K562 (cell line): ENCODE measurements at regions not wholly inside any gene's neighbourhood (a gene's known extent, or its start where the extent isn't known, plus 50 kb on each side); places are given as distances from the start of the nearest gene placed in this dataset.

Source experiments
- ARID1B ChIP-seq: fragments of 450-650 bp; IDR thresholded peaks from 2 replicates; pipeline ENCODE4 v1.6.1; 2016; ENCODE audit warnings: antibody characterized with exemption, mild to moderate bottlenecking, inconsistent platforms
- CBFA2T2 ChIP-seq: fragments of 450-650 bp; conservative IDR thresholded peaks from 2 replicates; pipeline ENCODE4 v1.6.1; 2017; ENCODE audit warnings: mild to moderate bottlenecking
- CBFA2T3 ChIP-seq: fragments of 450-650 bp; IDR thresholded peaks from 2 replicates; pipeline ENCODE4 v1.6.1; 2017
- GATA2 ChIP-seq: sonication (generic); formaldehyde crosslinking; IDR thresholded peaks from 2 replicates; pipeline ENCODE4 v1.4.0; 2020; ENCODE audit warnings: mild to moderate bottlenecking, missing genetic modification reagents
- HEY1 ChIP-seq: fragments of 250-450 bp; sonication (Bioruptor Pico); IDR thresholded peaks from 2 replicates; pipeline ENCODE4 v1.5.0; 2020; ENCODE audit warnings: mild to moderate bottlenecking, moderate library complexity, borderline replicate concordance
- IRF1 ChIP-seq: sonication (generic); formaldehyde crosslinking; IDR thresholded peaks from 2 replicates; pipeline ENCODE4 v1.8.0; 2022; ENCODE audit warnings: missing genetic modification reagents, mild to moderate bottlenecking, borderline replicate concordance
- JUN ChIP-seq, 2 experiments: sonication (generic) in 1 of 2; formaldehyde crosslinking in 1 of 2; IDR thresholded peaks; 2 replicates each; pipeline versions ENCODE4 v1.6.1 to v1.8.0; 2012 to 2022; ENCODE audit warnings: borderline replicate concordance in 2 of 2, mild to moderate bottlenecking in 2 of 2, improper control_type of control experiment in 1 of 2, low read depth in 1 of 2, low read length in 1 of 2, missing genetic modification reagents in 1 of 2
- JUND ChIP-seq, 2 experiments: IDR thresholded peaks; 2 replicates in 1 of 2; 3 replicates in 1 of 2; pipeline ENCODE4 v1.6.1; 2011; ENCODE audit warnings: borderline replicate concordance in 2 of 2, low read depth in 2 of 2, low read length in 2 of 2, improper control_type of control experiment in 1 of 2, missing biosample characterization in 1 of 2, missing genetic modification characterization in 1 of 2, missing genetic modification reagents in 1 of 2
- NR1H2 ChIP-seq: sonication (generic); formaldehyde crosslinking; IDR thresholded peaks from 2 replicates; pipeline ENCODE4 v1.4.0; 2020; ENCODE audit warnings: mild to moderate bottlenecking, missing genetic modification reagents
- NR2C2 ChIP-seq, 2 experiments: fragments of 200-800 bp in 1 of 2; sonication (Bioruptor generic) in 1 of 2; sonication (generic) in 1 of 2; formaldehyde crosslinking in 1 of 2; IDR thresholded peaks; 2 replicates each; pipeline versions ENCODE4 v1.6.1 to v1.8.0; 2016 to 2022; ENCODE audit warnings: mild to moderate bottlenecking in 1 of 2, missing compliant biosample characterization in 1 of 2, missing genetic modification characterization in 1 of 2, missing genetic modification reagents in 1 of 2
- POLR2H ChIP-seq: IDR thresholded peaks from 2 replicates; pipeline ENCODE4 v1.6.1; 2016; ENCODE audit warnings: missing genetic modification characterization, low read depth, mild to moderate bottlenecking, control low read depth, missing compliant biosample characterization, moderate library complexity
- SLC30A9 ChIP-seq: fragments of 250-450 bp; sonication (Bioruptor Pico); IDR thresholded peaks from 2 replicates; pipeline ENCODE4 v1.8.0; 2022; ENCODE audit warnings: mild to moderate bottlenecking, moderate library complexity
- THRAP3 ChIP-seq: fragments of 450-650 bp; IDR thresholded peaks from 2 replicates; pipeline ENCODE4 v1.6.1; 2016; ENCODE audit warnings: mild to moderate bottlenecking, inconsistent platforms, borderline replicate concordance
- XRCC5 ChIP-seq: fragments of 200-400 bp; formaldehyde crosslinking; IDR thresholded peaks from 2 replicates; pipeline ENCODE4 v1.6.1; 2017; ENCODE audit warnings: low read depth, mild to moderate bottlenecking, low read length
- ZNF444 ChIP-seq: fragments of 250-450 bp; sonication (Bioruptor Pico); IDR thresholded peaks from 2 replicates; pipeline ENCODE4 v1.4.0; 2020; ENCODE audit warnings: mild to moderate bottlenecking, moderate library complexity
- ZNF655 ChIP-seq: fragments of 250-450 bp; sonication (Bioruptor Pico); IDR thresholded peaks from 2 replicates; pipeline ENCODE4 v1.5.0; 2021
- TF ChIP-seq, protein P1 (sequence below), 3 experiments: IDR thresholded peaks in 2 of 3; conservative IDR thresholded peaks in 1 of 3; 2 replicates each; pipeline ENCODE4 v1.5.1; 2011 to 2012; ENCODE audit warnings: low read length in 3 of 3, mild to moderate bottlenecking in 3 of 3, control low read depth in 2 of 3, improper control_type of control experiment in 1 of 3, inconsistent platforms in 1 of 3, low read depth in 1 of 3, mixed read lengths in 1 of 3, moderate library complexity in 1 of 3; ENCODE audit not compliant: insufficient read depth in 2 of 3
- TF ChIP-seq, protein P2 (sequence below): sonication (generic); formaldehyde crosslinking; IDR thresholded peaks from 2 replicates; pipeline ENCODE4 v1.8.0; 2023; ENCODE audit warnings: missing genetic modification reagents, mild to moderate bottlenecking, borderline replicate concordance

- TF ChIP-seq IRF1 (CRISPR knock-in tag) (no peak), HEY1 (CRISPR knock-in tag) (no peak), CBFA2T3 (peak; percentile 44; the same call in 1 of the 2 replicates), JUND (IDR thresholded peaks at IDR 0.05; ENCODE audit: borderline replicate concordance, low read depth, low read length) (no peak), JUND (tag; IDR thresholded peaks at IDR 0.05; ENCODE audit: borderline replicate concordance, low read depth, low read length) (peak; percentile 43; the same call in 1 of the 3 replicates), JUN (IDR thresholded peaks at IDR 0.05; ENCODE audit: borderline replicate concordance, low read depth, low read length) (no peak), JUN (CRISPR knock-in tag; IDR thresholded peaks at IDR 0.05; ENCODE audit: borderline replicate concordance) (no peak), ZNF444 (no peak), XRCC5 (no peak), GATA2 (CRISPR knock-in tag) (no peak), ARID1B (peak; percentile 62; the same call in 1 of the 2 replicates), NR1H2 (no peak), SLC30A9 (CRISPR knock-in tag) (no peak), THRAP3 (no peak), ZNF655 (CRISPR knock-in tag) (no peak), CBFA2T2 (peak; percentile 27; the same call in 1 of the 2 replicates), NR2C2 (CRISPR knock-in tag; IDR thresholded peaks at IDR 0.05) (no peak), NR2C2 (tag; IDR thresholded peaks at IDR 0.05) (no peak), POLR2H (tag) (no peak)
- TF ChIP-seq, protein P1, sequence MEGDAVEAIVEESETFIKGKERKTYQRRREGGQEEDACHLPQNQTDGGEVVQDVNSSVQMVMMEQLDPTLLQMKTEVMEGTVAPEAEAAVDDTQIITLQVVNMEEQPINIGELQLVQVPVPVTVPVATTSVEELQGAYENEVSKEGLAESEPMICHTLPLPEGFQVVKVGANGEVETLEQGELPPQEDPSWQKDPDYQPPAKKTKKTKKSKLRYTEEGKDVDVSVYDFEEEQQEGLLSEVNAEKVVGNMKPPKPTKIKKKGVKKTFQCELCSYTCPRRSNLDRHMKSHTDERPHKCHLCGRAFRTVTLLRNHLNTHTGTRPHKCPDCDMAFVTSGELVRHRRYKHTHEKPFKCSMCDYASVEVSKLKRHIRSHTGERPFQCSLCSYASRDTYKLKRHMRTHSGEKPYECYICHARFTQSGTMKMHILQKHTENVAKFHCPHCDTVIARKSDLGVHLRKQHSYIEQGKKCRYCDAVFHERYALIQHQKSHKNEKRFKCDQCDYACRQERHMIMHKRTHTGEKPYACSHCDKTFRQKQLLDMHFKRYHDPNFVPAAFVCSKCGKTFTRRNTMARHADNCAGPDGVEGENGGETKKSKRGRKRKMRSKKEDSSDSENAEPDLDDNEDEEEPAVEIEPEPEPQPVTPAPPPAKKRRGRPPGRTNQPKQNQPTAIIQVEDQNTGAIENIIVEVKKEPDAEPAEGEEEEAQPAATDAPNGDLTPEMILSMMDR (IDR thresholded peaks at IDR 0.05 in 2 of 3, conservative IDR thresholded peaks at IDR 0.05 in 1 of 3; ENCODE audit: insufficient read depth in 2 of 3, low read depth in 1 of 3, low read length in 3 of 3): peak; percentile 6 to 34 (median 33); a peak in 1 of 6 replicates
- TF ChIP-seq, protein P2, sequence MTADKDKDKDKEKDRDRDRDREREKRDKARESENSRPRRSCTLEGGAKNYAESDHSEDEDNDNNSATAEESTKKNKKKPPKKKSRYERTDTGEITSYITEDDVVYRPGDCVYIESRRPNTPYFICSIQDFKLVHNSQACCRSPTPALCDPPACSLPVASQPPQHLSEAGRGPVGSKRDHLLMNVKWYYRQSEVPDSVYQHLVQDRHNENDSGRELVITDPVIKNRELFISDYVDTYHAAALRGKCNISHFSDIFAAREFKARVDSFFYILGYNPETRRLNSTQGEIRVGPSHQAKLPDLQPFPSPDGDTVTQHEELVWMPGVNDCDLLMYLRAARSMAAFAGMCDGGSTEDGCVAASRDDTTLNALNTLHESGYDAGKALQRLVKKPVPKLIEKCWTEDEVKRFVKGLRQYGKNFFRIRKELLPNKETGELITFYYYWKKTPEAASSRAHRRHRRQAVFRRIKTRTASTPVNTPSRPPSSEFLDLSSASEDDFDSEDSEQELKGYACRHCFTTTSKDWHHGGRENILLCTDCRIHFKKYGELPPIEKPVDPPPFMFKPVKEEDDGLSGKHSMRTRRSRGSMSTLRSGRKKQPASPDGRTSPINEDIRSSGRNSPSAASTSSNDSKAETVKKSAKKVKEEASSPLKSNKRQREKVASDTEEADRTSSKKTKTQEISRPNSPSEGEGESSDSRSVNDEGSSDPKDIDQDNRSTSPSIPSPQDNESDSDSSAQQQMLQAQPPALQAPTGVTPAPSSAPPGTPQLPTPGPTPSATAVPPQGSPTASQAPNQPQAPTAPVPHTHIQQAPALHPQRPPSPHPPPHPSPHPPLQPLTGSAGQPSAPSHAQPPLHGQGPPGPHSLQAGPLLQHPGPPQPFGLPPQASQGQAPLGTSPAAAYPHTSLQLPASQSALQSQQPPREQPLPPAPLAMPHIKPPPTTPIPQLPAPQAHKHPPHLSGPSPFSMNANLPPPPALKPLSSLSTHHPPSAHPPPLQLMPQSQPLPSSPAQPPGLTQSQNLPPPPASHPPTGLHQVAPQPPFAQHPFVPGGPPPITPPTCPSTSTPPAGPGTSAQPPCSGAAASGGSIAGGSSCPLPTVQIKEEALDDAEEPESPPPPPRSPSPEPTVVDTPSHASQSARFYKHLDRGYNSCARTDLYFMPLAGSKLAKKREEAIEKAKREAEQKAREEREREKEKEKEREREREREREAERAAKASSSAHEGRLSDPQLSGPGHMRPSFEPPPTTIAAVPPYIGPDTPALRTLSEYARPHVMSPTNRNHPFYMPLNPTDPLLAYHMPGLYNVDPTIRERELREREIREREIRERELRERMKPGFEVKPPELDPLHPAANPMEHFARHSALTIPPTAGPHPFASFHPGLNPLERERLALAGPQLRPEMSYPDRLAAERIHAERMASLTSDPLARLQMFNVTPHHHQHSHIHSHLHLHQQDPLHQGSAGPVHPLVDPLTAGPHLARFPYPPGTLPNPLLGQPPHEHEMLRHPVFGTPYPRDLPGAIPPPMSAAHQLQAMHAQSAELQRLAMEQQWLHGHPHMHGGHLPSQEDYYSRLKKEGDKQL (CRISPR knock-in tag): no peak
These were observed 189.3 kb downstream of the PTPRU start (continued) for GRCh38 chr1:29425631-29426030.
